A673 (cell line): ENCODE measurements at regions not wholly inside any gene's neighbourhood (a gene's known extent, or its start where the extent isn't known, plus 50 kb on each side); places are given as distances from the start of the nearest gene placed in this dataset.

Source experiments
- BruUV-seq: library from RNA; stranded (reverse); fragments of 400-500 nt; replicated peaks from 2 replicates; lab custom pipeline; 2021; lab: Mats Ljungman, UMichigan
- CTCF ChIA-PET: fragments of 300-600 bp; sonication (Branson Sonifier 250); formaldehyde crosslinking; loops from one replicate; lab custom pipeline; 2022; ENCODE audit warnings: antibody characterized with exemption; lab: Charles Lee
- POLR2A ChIA-PET: fragments of 300-600 bp; sonication (Branson Sonifier 250); formaldehyde crosslinking; loops from one replicate; lab custom pipeline; 2022; ENCODE audit warnings: antibody characterized with exemption; ENCODE audit not compliant: low non-redundant PET; lab: Charles Lee
- DNase-seq: peaks from one replicate; pipeline ENCODE4 v3.0.0-alpha.2; 2015; ENCODE audit warnings: low spot score
- H3K27ac ChIP-seq: fragments of 200-600 bp; sonication (generic); 2 replicates; pipeline ENCODE4 v1.5.1; 2016; ENCODE audit warnings: mixed run types, low read depth, mild to moderate bottlenecking, mixed read lengths, antibody characterized with exemption, low read length; ENCODE audit not compliant: poor library complexity, severe bottlenecking
- H3K27me3 ChIP-seq: fragments of 200-600 bp; sonication (generic); replicated peaks from 2 replicates; pipeline ENCODE4 v1.6.1; 2017; ENCODE audit warnings: mixed run types, low read depth, mild to moderate bottlenecking, mixed read lengths, antibody characterized with exemption, low read length; ENCODE audit not compliant: insufficient read depth, poor library complexity
- H3K36me3 ChIP-seq: fragments of 200-600 bp; sonication (generic); 2 replicates; pipeline ENCODE4 v1.6.1; 2016; ENCODE audit warnings: mixed run types, mild to moderate bottlenecking, mixed read lengths, antibody characterized with exemption, low read length; ENCODE audit not compliant: insufficient read depth, poor library complexity, severe bottlenecking
- H3K4me1 ChIP-seq: fragments of 200-600 bp; sonication (generic); 2 replicates; pipeline ENCODE4 v1.6.1; 2017; ENCODE audit warnings: mixed run types, mild to moderate bottlenecking, mixed read lengths, antibody characterized with exemption, low read length; ENCODE audit not compliant: insufficient read depth, poor library complexity, severe bottlenecking
- H3K4me3 ChIP-seq: fragments of 200-600 bp; sonication (generic); 2 replicates; pipeline ENCODE4 v1.5.1; 2016; ENCODE audit warnings: low read depth, mixed run types, mild to moderate bottlenecking, mixed read lengths, low read length; ENCODE audit not compliant: poor library complexity, severe bottlenecking
- H3K9me3 ChIP-seq: fragments of 200-600 bp; sonication (generic); 2 replicates; pipeline ENCODE4 v1.6.1; 2016; ENCODE audit warnings: mixed run types, low read depth, mild to moderate bottlenecking, mixed read lengths, antibody characterized with exemption, low read length; ENCODE audit not compliant: poor library complexity, severe bottlenecking
- EZH2 ChIP-seq: fragments of 200-600 bp; sonication (generic); IDR thresholded peaks from 2 replicates; pipeline ENCODE4 v1.6.1; 2017; ENCODE audit warnings: borderline replicate concordance, low read depth, mild to moderate bottlenecking, mixed read lengths, antibody characterized with exemption, low read length; ENCODE audit not compliant: poor library complexity, severe bottlenecking
- intact Hi-C: fragments of 100-400 bp; cut with micrococcal nuclease; formaldehyde crosslinking; loops from one replicate; pipeline ENCODE4 v1.10.0; 2022; ENCODE audit not compliant: unreplicated experiment
- TF ChIP-seq, protein P1 (sequence below): fragments of 300-800, 200-600 bp; sonication (generic); conservative IDR thresholded peaks from 2 replicates; pipeline ENCODE4 v1.5.1; 2017; ENCODE audit warnings: low read depth, mild to moderate bottlenecking, antibody characterized with exemption, low read length, moderate library complexity, mixed read lengths

GRCh38 chr15:97576929-97577645 is 383.4 kb upstream of the ARRDC4 start:
- H3K4me3 ChIP-seq: no peak overlapping the region
- no peaks in the 10 kb centered on the region for H3K9me3 ChIP-seq
- no peak for TF ChIP-seq EZH2
- TF ChIP-seq, protein P1, sequence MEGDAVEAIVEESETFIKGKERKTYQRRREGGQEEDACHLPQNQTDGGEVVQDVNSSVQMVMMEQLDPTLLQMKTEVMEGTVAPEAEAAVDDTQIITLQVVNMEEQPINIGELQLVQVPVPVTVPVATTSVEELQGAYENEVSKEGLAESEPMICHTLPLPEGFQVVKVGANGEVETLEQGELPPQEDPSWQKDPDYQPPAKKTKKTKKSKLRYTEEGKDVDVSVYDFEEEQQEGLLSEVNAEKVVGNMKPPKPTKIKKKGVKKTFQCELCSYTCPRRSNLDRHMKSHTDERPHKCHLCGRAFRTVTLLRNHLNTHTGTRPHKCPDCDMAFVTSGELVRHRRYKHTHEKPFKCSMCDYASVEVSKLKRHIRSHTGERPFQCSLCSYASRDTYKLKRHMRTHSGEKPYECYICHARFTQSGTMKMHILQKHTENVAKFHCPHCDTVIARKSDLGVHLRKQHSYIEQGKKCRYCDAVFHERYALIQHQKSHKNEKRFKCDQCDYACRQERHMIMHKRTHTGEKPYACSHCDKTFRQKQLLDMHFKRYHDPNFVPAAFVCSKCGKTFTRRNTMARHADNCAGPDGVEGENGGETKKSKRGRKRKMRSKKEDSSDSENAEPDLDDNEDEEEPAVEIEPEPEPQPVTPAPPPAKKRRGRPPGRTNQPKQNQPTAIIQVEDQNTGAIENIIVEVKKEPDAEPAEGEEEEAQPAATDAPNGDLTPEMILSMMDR: no peak
- no peak overlapping the region for H3K27ac ChIP-seq
- no peaks in the 10 kb centered on the region for H3K36me3 ChIP-seq
- no TSS peak for BruUV-seq
- ChIA-PET POLR2A (no interaction called here), CTCF (no interaction called here)
- no peaks in the 10 kb centered on the region for H3K27me3 ChIP-seq
- H3K4me1 ChIP-seq: no peaks in the 10 kb centered on the region
- intact Hi-C loops: no loop called here
- no peak for DNase-seq

GRCh38 chr15:97585408-97585807 is 375.1 kb upstream of the ARRDC4 start:
- no peak for TF ChIP-seq EZH2
- TF ChIP-seq, protein P1: no peak
- DNase-seq: no peak
- Histone ChIP-seq H3K4me3 (no peak overlapping the region), H3K36me3 (no peaks in the 10 kb centered on the region), H3K27ac (no peak overlapping the region), H3K27me3 (no peaks in the 10 kb centered on the region), H3K9me3 (no peaks in the 10 kb centered on the region), H3K4me1 (no peaks in the 10 kb centered on the region)
- BruUV-seq: no TSS peak
- intact Hi-C loops: no loop called here
- CTCF ChIA-PET: no interaction called here
- POLR2A ChIA-PET: no interaction called here

GRCh38 chr15:97592778-97593177 is 367.7 kb upstream of the ARRDC4 start:
- H3K4me1 ChIP-seq: no peaks in the 10 kb centered on the region
- no peak for DNase-seq
- no peak overlapping the region for H3K27ac ChIP-seq
- CTCF ChIA-PET: no interaction called here
- BruUV-seq: no TSS peak
- no peaks in the 10 kb centered on the region for H3K27me3 ChIP-seq
- TF ChIP-seq, protein P1: no peak
- TF ChIP-seq EZH2: no peak
- intact Hi-C loops: no loop called here
- no peak overlapping the region for H3K4me3 ChIP-seq
- POLR2A ChIA-PET: interaction anchor here (0.5 kb wide), 1 partner anchor 233 kb away, joined by 3 read pairs; no protein-coding TSS in a partner anchor
- no peaks in the 10 kb centered on the region for H3K36me3 ChIP-seq
- no peaks in the 10 kb centered on the region for H3K9me3 ChIP-seq
